DOHH2 (cell line): ENCODE measurements at regions not wholly inside any gene's neighbourhood (a gene's known extent, or its start where the extent isn't known, plus 50 kb on each side); places are given as distances from the start of the nearest gene placed in this dataset.

Source experiments
- H3F3A ChIP-seq: fragments of 200-600 bp; sonication (generic), shearing (Covaris generic); 2 replicates; pipeline ENCODE4 v1.6.0; 2016; ENCODE audit warnings: antibody characterized with exemption, mild to moderate bottlenecking; ENCODE audit not compliant: control insufficient read depth, insufficient read depth
- H3K27ac ChIP-seq: fragments of 200-600 bp; sonication (generic); 2 replicates; pipeline ENCODE4 v1.5.1; 2014; ENCODE audit warnings: low read depth, mild to moderate bottlenecking, low read length, moderate library complexity
- H3K27me3 ChIP-seq: fragments of 200-600 bp; sonication (generic); 2 replicates; pipeline ENCODE4 v1.6.1; 2014; ENCODE audit warnings: mild to moderate bottlenecking, low read length, mixed read lengths; ENCODE audit not compliant: control insufficient read depth
- H3K36me3 ChIP-seq: fragments of 200-600 bp; sonication (generic); 2 replicates; pipeline ENCODE4 v1.6.1; 2014; ENCODE audit warnings: mild to moderate bottlenecking, low read length, moderate library complexity, mixed read lengths; ENCODE audit not compliant: control insufficient read depth
- H3K4me1 ChIP-seq: fragments of 200-600 bp; sonication (generic); 2 replicates; pipeline ENCODE4 v1.6.1; 2014; ENCODE audit warnings: mild to moderate bottlenecking, low read length, mixed read lengths; ENCODE audit not compliant: control insufficient read depth
- H3K4me2 ChIP-seq: fragments of 200-600 bp; sonication (generic); 2 replicates; pipeline ENCODE4 v1.6.0; 2014; ENCODE audit warnings: mild to moderate bottlenecking, low read length, moderate library complexity
- H3K4me3 ChIP-seq: fragments of 200-600 bp; sonication (generic); 2 replicates; pipeline ENCODE4 v1.5.1; 2014; ENCODE audit warnings: mild to moderate bottlenecking, low read length, mixed read lengths
- H3K79me2 ChIP-seq: fragments of 200-600 bp; sonication (generic); 2 replicates; pipeline ENCODE4 v1.6.1; 2014; ENCODE audit warnings: mild to moderate bottlenecking, low read length, mixed read lengths; ENCODE audit not compliant: control insufficient read depth
- H3K9me2 ChIP-seq: fragments of 200-600 bp; sonication (generic); replicated peaks from 2 replicates; pipeline ENCODE4 v1.6.1; 2014; ENCODE audit warnings: mild to moderate bottlenecking, low read length, mixed read lengths; ENCODE audit not compliant: control insufficient read depth
- H3K9me3 ChIP-seq: fragments of 200-600 bp; sonication (generic); 2 replicates; pipeline ENCODE4 v1.6.1; 2014; ENCODE audit warnings: antibody characterized with exemption, low read length, mixed read lengths; ENCODE audit not compliant: control insufficient read depth, insufficient read depth
- H4K20me1 ChIP-seq: fragments of 200-600 bp; sonication (generic); 2 replicates; pipeline ENCODE4 v1.6.0; 2014; ENCODE audit warnings: low read depth, mild to moderate bottlenecking, antibody characterized with exemption, low read length, moderate library complexity; ENCODE audit not compliant: control insufficient read depth, insufficient read depth
- CTCF ChIP-seq: fragments of 200-600 bp; sonication (generic); IDR thresholded peaks from one replicate; pipeline ENCODE4 v1.5.1; 2014; ENCODE audit warnings: antibody characterized with exemption, mild to moderate bottlenecking, low read depth, low read length; ENCODE audit not compliant: poor library complexity, severe bottlenecking
- EZH2phosphoT487 ChIP-seq: fragments of 200-600 bp; sonication (generic); IDR thresholded peaks from 2 replicates; pipeline ENCODE4 v1.6.1; 2017; ENCODE audit warnings: borderline replicate concordance, mild to moderate bottlenecking, antibody characterized with exemption, low read length, moderate library complexity, mixed read lengths

GRCh38 chr7:34558022-34558421 is 100.0 kb upstream of the NPSR1 start:
- Histone ChIP-seq H3F3A (no peaks in the 10 kb centered on the region), H3K9me2 (no peaks in the 10 kb centered on the region), H3K4me2 (no peak overlapping the region), H3K79me2 (no peaks in the 10 kb centered on the region), H3K27me3 (no peaks in the 10 kb centered on the region), H4K20me1 (no peaks in the 10 kb centered on the region), H3K4me1 (no peaks in the 10 kb centered on the region), H3K4me3 (no peak overlapping the region), H3K36me3 (no peaks in the 10 kb centered on the region), H3K9me3 (no peaks in the 10 kb centered on the region), H3K27ac (no peak overlapping the region)
- TF ChIP-seq CTCF (no peak), EZH2phosphoT487 (no peak)

DNA sequence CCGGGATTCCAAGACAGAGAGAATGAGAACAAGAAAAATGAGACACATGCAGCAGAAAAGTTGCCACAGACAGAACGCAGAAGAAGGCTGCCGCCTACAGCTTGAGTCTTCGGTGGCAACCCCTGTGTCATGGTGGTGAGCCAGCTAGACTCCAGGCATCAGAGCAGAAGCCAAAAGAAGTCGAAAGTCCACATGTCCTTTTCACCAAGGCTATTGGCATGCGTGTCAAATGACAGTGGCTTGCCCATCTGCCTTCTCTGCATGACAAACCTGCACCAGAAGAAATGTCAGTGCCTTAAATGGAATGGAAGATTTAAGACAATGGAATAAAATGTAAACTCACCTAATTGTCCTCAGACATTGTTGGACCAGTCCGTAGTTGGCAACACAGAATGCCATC is 93.9 kb upstream of the NPSR1 start:
- Histone ChIP-seq H3F3A (no peaks in the 10 kb centered on the region), H3K9me3 (no peaks in the 10 kb centered on the region), H3K4me1 (0 out of 2 replicates have a peak, but pooled peaks cover 3% of the 10 kb centered on the region), H3K9me2 (no peaks in the 10 kb centered on the region), H3K4me3 (no peak overlapping the region), H3K79me2 (no peaks in the 10 kb centered on the region), H3K36me3 (no peaks in the 10 kb centered on the region), H3K27ac (no peak overlapping the region), H4K20me1 (no peaks in the 10 kb centered on the region), H3K4me2 (no peak overlapping the region), H3K27me3 (no peaks in the 10 kb centered on the region)
- TF ChIP-seq CTCF: no peak
- no peak for TF ChIP-seq EZH2phosphoT487

DNA sequence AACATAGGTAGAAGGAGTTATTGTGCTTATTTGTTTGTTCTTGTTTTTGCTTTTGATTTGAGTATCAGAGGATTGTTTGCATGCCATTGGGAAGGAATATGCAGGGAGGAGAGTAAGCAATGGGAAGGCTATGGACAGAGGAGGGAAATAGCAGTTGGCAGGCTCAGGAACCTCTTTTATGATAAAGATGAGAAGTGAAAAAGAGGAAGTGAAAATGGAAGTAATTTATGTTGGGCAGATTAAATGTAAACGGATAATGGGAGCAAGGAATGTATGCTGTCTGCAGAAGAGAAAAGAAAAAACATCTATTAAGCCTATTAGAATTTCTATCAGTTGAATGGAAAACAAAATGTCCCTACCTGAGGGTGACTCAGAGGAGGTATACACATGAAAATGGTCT is 90.1 kb upstream of the NPSR1 start:
- no peaks in the 10 kb centered on the region for H3K9me3 ChIP-seq
- H3K79me2 ChIP-seq: no peaks in the 10 kb centered on the region
- TF ChIP-seq EZH2phosphoT487 (no peak), CTCF (no peak)
- H3K36me3 ChIP-seq: no peaks in the 10 kb centered on the region
- no peak overlapping the region for H3K27ac ChIP-seq
- 0 out of 2 replicates have a peak, but pooled peaks cover 3% of the 10 kb centered on the region for H3K4me1 ChIP-seq
- H3F3A ChIP-seq: no peaks in the 10 kb centered on the region
- H3K27me3 ChIP-seq: no peaks in the 10 kb centered on the region
- no peak overlapping the region for H3K4me2 ChIP-seq
- H3K4me3 ChIP-seq: no peak overlapping the region
- no peaks in the 10 kb centered on the region for H4K20me1 ChIP-seq
- no peaks in the 10 kb centered on the region for H3K9me2 ChIP-seq
